Peyer's patch (tissue), 4 donors: ENCODE measurements at regions not wholly inside any gene's neighbourhood (a gene's known extent, or its start where the extent isn't known, plus 50 kb on each side); places are given as distances from the start of the nearest gene placed in this dataset.
"Not testable (repeated sequence)": the region's sequence is repeated elsewhere in the genome, so short reads cannot be mapped to it uniquely, and the experiment has no call there.

Source experiments
- CTCF ChIP-seq, 6 experiments: fragments of 450-650 bp in 4 of 6; fragments of 200-600 bp in 2 of 6; sonication (generic) in 1 of 6; IDR thresholded peaks; one replicate each; pipeline ENCODE4 v1.5.1; 2017 to 2019; ENCODE audit warnings: antibody characterized with exemption in 6 of 6, mild to moderate bottlenecking in 3 of 6, moderate library complexity in 1 of 6
- POLR2A ChIP-seq, 2 donors: fragments of 450-650 bp; IDR thresholded peaks; one replicate each; pipeline ENCODE4 v1.5.1; 2017; ENCODE audit warnings: antibody characterized with exemption in 2 of 2, mild to moderate bottlenecking in 2 of 2, moderate library complexity in 2 of 2

DNA sequence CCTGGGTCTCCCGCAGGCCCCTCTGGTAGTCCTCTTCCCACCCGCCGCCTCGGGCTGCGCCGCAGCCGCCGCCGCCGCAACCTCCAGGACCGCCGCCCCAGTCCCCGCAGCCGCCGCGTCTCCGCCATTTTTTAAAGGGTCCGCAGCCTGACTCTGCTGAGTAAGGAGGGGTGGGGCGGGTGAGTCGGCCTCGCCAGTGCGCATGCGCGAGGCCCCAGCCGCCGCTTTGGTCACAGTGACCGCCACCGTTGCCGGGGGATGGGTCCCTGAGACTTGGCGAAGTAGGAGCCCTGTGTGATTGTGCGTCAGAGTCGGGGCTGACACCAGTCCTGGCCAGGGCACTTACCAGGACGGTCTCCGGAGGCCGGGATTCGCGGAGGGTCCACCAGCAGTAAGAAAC, 1424.2 kb upstream of the PCDH10 start:
- TF ChIP-seq CTCF, POLR2A (IDR thresholded peaks at IDR 0.05): not testable (repeated sequence)
